ENCODE measurements at regions not wholly inside any gene's neighbourhood (a gene's known extent, or its start where the extent isn't known, plus 50 kb on each side); places are given as distances from the start of the nearest gene placed in this dataset.

- no peak for DNase-seq
These were observed 277.2 kb upstream of the CCL2 start for GRCh38 chr17:33977729-33978514.

- no peak for DNase-seq
These were observed 276.2 kb upstream of the CCL2 start for GRCh38 chr17:33978889-33979288.

- DNase-seq, result no peak
These were observed 274.9 kb upstream of the CCL2 start for GRCh38 chr17:33980193-33980592.

- peak; percentile 11 for DNase-seq
These were observed 273.1 kb upstream of the CCL2 start for GRCh38 chr17:33981711-33982601.

- no peak for DNase-seq
These were observed 272.2 kb upstream of the CCL2 start for GRCh38 chr17:33982909-33983308.

- no peak for DNase-seq
These were observed 271.1 kb upstream of the CCL2 start for GRCh38 chr17:33983824-33984574.

GRCh38 chr17:33986088-33986487 is 269.0 kb upstream of the CCL2 start:
- DNase-seq, result no peak

GRCh38 chr17:33986566-33986965 is 268.5 kb upstream of the CCL2 start:
- no peak for DNase-seq

GRCh38 chr17:33987162-33987561 is 267.9 kb upstream of the CCL2 start:
- no peak for DNase-seq

- DNase-seq, result no peak
These were observed 265.5 kb upstream of the CCL2 start for GRCh38 chr17:33989361-33990148.

- no peak for DNase-seq
These were observed 264.0 kb upstream of the CCL2 start for GRCh38 chr17:33990943-33991706.

GRCh38 chr17:33992113-33992512 is 263.0 kb upstream of the CCL2 start:
- no peak for DNase-seq

GRCh38 chr17:34000639-34001038 is 254.4 kb upstream of the CCL2 start:
- DNase-seq, result no peak

- no peak for DNase-seq
These were observed 253.8 kb upstream of the CCL2 start for GRCh38 chr17:34001246-34001645.

GRCh38 chr17:34006126-34006525 is 249.0 kb upstream of the CCL2 start:
- DNase-seq, result no peak

- DNase-seq, result no peak
These were observed 247.0 kb upstream of the CCL2 start for GRCh38 chr17:34008125-34008524.

GRCh38 chr17:34009912-34010311 is 245.2 kb upstream of the CCL2 start:
- no peak for DNase-seq

- DNase-seq, result no peak
These were observed 244.6 kb upstream of the CCL2 start for GRCh38 chr17:34010534-34010933.

- no peak for DNase-seq
These were observed 243.5 kb upstream of the CCL2 start for GRCh38 chr17:34011599-34011998.

GRCh38 chr17:34012709-34013375 is 242.2 kb upstream of the CCL2 start:
- DNase-seq, result no peak

Data from left kidney (tissue), 1 donor.